LNCaP clone FGC (cell line): ENCODE measurements at regions not wholly inside any gene's neighbourhood (a gene's known extent, or its start where the extent isn't known, plus 50 kb on each side); places are given as distances from the start of the nearest gene placed in this dataset.
"Not testable (repeated sequence)": the region's sequence is repeated elsewhere in the genome, so short reads cannot be mapped to it uniquely, and the experiment has no call there.

Experiments used
- DNase-seq: peaks from one replicate; pipeline ENCODE4 v3.0.0-alpha.2; 2011; ENCODE audit warnings: low read depth
- H3K4me3 ChIP-seq: 2 replicates; pipeline ENCODE4 v1.5.1; 2011; ENCODE audit warnings: mild to moderate bottlenecking, low read depth, low read length, control low read depth
- TF ChIP-seq, protein P1 (sequence below): IDR thresholded peaks from 2 replicates; pipeline ENCODE4 v1.5.1; 2012; ENCODE audit warnings: mild to moderate bottlenecking; ENCODE audit not compliant: control insufficient read depth, insufficient read depth; ENCODE audit errors: extremely low read depth

DNA sequence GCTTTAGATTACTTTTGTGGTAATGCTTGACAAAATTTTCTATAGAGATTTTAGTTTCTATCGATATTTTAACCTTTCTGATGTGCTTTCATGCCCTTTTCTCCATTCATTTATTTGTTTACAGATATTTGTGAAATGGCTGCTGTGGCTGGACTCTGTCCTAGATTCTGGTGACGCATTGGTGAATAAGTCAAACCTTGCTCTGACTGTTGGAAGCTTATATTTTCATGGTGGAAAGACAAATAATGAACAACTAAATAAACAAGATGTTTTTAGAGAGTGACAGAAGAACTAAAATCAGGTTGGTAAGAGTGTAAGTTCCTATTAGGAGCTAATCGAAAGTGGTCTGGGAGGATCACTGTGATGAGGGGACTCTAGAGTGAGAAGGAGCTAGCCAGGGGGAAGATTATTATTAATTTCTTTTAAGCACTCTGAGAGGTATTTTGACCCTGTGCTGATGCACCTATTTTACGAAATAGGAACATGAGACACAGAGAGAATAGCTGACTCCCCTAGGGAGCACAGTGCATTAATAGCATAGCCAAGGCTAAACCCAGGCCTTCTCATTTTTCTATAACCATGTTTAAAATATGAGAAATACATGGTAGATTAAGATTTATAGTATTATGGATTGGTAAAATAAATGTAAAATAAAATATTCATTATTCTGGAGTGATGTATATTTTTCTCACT is 411.9 kb upstream of the ARRDC3 start:
- TF ChIP-seq, protein P1, sequence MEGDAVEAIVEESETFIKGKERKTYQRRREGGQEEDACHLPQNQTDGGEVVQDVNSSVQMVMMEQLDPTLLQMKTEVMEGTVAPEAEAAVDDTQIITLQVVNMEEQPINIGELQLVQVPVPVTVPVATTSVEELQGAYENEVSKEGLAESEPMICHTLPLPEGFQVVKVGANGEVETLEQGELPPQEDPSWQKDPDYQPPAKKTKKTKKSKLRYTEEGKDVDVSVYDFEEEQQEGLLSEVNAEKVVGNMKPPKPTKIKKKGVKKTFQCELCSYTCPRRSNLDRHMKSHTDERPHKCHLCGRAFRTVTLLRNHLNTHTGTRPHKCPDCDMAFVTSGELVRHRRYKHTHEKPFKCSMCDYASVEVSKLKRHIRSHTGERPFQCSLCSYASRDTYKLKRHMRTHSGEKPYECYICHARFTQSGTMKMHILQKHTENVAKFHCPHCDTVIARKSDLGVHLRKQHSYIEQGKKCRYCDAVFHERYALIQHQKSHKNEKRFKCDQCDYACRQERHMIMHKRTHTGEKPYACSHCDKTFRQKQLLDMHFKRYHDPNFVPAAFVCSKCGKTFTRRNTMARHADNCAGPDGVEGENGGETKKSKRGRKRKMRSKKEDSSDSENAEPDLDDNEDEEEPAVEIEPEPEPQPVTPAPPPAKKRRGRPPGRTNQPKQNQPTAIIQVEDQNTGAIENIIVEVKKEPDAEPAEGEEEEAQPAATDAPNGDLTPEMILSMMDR, result no peak
- DNase-seq, result no peak
- H3K4me3 ChIP-seq, result no peak overlapping the region

DNA sequence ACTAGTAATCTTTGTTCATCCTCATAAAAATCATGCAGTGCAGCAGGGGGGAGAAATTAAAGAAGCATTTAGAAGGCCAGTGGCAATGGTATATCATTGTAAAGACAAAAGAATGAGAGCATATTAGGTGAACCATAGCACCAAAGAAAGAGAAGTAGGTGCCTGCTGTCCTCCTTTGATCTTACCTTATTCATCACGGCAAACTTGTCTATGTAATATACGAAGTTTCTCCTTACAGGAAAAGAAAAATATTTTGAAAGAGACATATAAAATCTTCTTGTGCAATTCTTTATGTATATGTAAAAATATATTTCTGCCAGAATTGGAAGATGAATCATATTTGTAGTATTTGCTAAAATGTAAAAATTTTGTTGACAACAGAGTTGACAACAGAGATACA is 411.3 kb upstream of the ARRDC3 start:
- H3K4me3 ChIP-seq, result no peak overlapping the region
- DNase-seq, result no peak
- TF ChIP-seq, protein P1, result no peak

DNA sequence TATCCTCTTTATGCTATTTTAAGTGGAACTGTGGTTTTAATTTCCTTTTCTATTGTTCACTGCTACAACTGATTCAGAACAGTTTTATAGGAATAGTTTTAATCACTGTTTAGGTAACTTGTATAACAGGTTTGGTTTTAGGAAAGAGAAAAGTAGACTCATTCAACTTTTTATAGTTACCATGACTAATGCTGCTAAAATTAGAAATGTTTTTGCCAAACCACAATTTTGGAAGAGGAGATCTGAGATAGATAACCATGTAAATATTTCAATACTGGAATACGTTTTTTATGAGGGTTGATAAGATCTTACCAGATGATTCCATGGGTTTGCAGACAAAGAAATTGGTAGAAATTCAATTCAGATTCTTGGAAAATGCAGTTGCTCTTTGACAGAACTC is 404.6 kb upstream of the ARRDC3 start:
- no peak overlapping the region for H3K4me3 ChIP-seq
- DNase-seq, result no peak

DNA sequence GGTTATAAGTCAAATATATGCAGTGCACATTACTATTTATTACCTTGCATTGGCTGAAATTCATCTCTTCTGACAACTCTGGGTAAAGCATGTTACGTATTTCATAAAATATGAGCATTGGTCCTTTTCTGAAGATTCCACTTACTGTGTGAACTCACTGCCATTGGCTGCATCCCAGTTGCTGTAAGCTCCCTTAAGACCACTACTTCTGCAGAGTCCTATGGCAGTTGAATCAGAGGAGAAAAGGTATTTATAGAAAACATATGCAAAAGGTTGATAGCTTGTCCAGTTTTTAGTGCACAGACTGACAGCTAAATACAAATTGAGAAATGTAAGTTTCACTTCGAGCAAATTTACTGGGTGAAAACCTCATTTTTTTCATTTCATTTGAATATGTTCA is 394.6 kb upstream of the ARRDC3 start:
- TF ChIP-seq, protein P1, result no peak
- no peak overlapping the region for H3K4me3 ChIP-seq
- no peak for DNase-seq

More for the DNA sequence above, 404.6 kb upstream of the ARRDC3 start:
- TF ChIP-seq, protein P1, result no peak

DNA sequence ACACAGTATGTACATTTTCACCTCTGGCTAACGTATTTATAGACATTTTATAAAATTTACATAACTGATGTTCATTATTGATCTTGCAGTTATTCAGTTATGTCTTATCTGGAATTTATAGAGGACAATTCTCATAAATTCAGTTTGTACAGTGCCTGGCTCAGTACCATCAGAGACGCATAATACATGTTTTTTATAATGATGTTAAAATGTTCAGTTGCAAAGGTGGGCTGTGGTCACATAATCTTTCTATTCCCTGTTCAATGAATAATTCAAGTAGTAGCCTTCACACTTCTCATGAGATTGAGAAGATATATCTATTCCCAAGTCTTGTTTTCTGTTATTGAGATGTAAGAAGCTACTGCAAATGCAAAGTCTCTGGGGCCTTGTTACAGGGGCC is 393.1 kb upstream of the ARRDC3 start:
- no peak overlapping the region for H3K4me3 ChIP-seq
- no peak for DNase-seq
- TF ChIP-seq, protein P1, result no peak

DNA sequence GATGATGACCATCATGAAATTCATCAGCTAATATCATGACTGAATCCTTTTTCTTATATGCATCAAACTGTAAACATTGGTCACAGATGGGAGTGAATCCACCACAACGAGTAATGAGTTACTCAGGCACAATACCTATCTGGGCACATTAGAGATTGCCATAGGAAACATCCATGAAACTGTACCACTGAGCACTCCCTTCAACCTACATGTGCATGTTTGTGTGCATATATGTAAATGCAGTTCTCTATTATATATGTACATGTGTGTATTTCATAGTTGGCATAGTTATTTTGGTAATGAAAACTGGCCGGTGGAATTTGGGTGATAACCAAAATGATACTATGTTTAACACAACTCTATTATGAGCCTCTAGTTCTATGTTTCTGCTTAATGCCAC is 387.3 kb upstream of the ARRDC3 start:
- no peak for DNase-seq
- no peak overlapping the region for H3K4me3 ChIP-seq
- TF ChIP-seq, protein P1, result no peak

DNA sequence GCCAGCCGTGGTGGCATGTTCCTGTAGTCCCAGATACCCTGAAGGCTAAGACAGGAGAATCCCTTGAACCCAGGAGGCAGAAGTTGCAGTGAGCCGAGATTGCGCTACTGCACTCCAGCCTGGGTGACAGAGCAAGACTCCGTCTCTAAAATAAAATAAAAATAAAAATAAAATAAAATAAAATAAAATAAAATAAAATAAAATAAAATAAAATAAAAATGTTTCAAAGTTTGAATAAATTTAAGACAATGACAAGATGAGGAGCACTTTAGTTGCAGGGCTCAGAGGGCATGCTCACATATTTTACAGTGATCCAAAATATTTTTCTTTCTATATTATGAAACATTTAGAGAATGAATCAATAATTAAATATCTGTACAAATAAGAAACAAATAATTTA is 374.3 kb upstream of the ARRDC3 start:
- H3K4me3 ChIP-seq, DNase-seq: not testable (repeated sequence)
